Bronchial epithelial cell (primary cell): ENCODE measurements at regions not wholly inside any gene's neighbourhood (a gene's known extent, or its start where the extent isn't known, plus 50 kb on each side); places are given as distances from the start of the nearest gene placed in this dataset.
"Not testable (repeated sequence)": the region's sequence is repeated elsewhere in the genome, so short reads cannot be mapped to it uniquely, and the experiment has no call there.

Source experiments
- DNase-seq: peaks from one replicate; pipeline ENCODE4 v3.0.0-alpha.2; 2010; ENCODE audit warnings: low read depth
- FAIRE-seq: peaks from 2 replicates; lab custom pipeline; 2011; peaks lifted over from hg19 to GRCh38; lab: Jason Lieb, UNC
- H3K27me3 ChIP-seq: 2 replicates; pipeline ENCODE4 v1.5.1; 2011; ENCODE audit warnings: low read length; ENCODE audit not compliant: control insufficient read depth, insufficient read depth
- H3K36me3 ChIP-seq: 2 replicates; pipeline ENCODE4 v1.5.1; 2011; ENCODE audit warnings: low read length; ENCODE audit not compliant: control insufficient read depth, insufficient read depth
- H3K4me3 ChIP-seq: 2 replicates; pipeline ENCODE4 v1.5.1; 2011; ENCODE audit warnings: mild to moderate bottlenecking, low read depth, low read length, control low read depth
- CTCF ChIP-seq: IDR thresholded peaks from 2 replicates; pipeline ENCODE4 v1.5.1; 2011; ENCODE audit warnings: mild to moderate bottlenecking, moderate library complexity, low read length, control low read depth, inconsistent platforms; ENCODE audit not compliant: insufficient read depth, severe bottlenecking

GRCh38 chr5:71925608-71926091 is 181.6 kb upstream of the MAP1B start:
- Histone ChIP-seq H3K36me3 (no peaks in the 10 kb centered on the region), H3K27me3 (no peaks in the 10 kb centered on the region), H3K4me3 (no peak overlapping the region)
- no peak for TF ChIP-seq CTCF
- DNase-seq, result no peak
- no peak for FAIRE-seq

- Histone ChIP-seq H3K36me3 (no peaks in the 10 kb centered on the region), H3K4me3 (no peak overlapping the region), H3K27me3 (no peaks in the 10 kb centered on the region)
- no peak for FAIRE-seq
- DNase-seq, result no peak
- no peak for TF ChIP-seq CTCF
Measured at GRCh38 chr5:71929003-71929402, 178.3 kb upstream of the MAP1B start.

GRCh38 chr5:71930554-71930953 is 176.7 kb upstream of the MAP1B start:
- not testable (repeated sequence) for H3K27me3 ChIP-seq, FAIRE-seq

GRCh38 chr5:71932131-71932654 is 175.1 kb upstream of the MAP1B start:
- Histone ChIP-seq H3K4me3 (no peak overlapping the region), H3K36me3 (no peaks in the 10 kb centered on the region), H3K27me3 (peaks cover 2% of the 10 kb centered on the region)
- DNase-seq, result peak; percentile 76
- no peak for TF ChIP-seq CTCF
- FAIRE-seq, result no peak

More at GRCh38 chr5:71930554-71930953, 176.7 kb upstream of the MAP1B start:
- H3K4me3 ChIP-seq, H3K36me3 ChIP-seq, DNase-seq: not testable (repeated sequence)

- DNase-seq (peak; percentile 70), FAIRE-seq (peak; percentile 64)
- no peak for TF ChIP-seq CTCF
- Histone ChIP-seq H3K36me3 (no peaks in the 10 kb centered on the region), H3K4me3 (no peak overlapping the region), H3K27me3 (peaks cover 2% of the 10 kb centered on the region)
Measured at GRCh38 chr5:71932655-71933338, 174.5 kb upstream of the MAP1B start.

- FAIRE-seq, result no peak
- H3K27me3 ChIP-seq, result peaks cover 2% of the 10 kb centered on the region
Measured at GRCh38 chr5:71934322-71934721, 173.0 kb upstream of the MAP1B start.

More at GRCh38 chr5:71934322-71934721, 173.0 kb upstream of the MAP1B start:
- no peaks in the 10 kb centered on the region for H3K36me3 ChIP-seq
- no peak overlapping the region for H3K4me3 ChIP-seq
- no peak for TF ChIP-seq CTCF
- no peak for DNase-seq
